ENCODE measurements at regions not wholly inside any gene's neighbourhood (a gene's known extent, or its start where the extent isn't known, plus 50 kb on each side); places are given as distances from the start of the nearest gene placed in this dataset.
"Not testable (repeated sequence)": the region's sequence is repeated elsewhere in the genome, so short reads cannot be mapped to it uniquely, and the experiment has no call there.

DNA sequence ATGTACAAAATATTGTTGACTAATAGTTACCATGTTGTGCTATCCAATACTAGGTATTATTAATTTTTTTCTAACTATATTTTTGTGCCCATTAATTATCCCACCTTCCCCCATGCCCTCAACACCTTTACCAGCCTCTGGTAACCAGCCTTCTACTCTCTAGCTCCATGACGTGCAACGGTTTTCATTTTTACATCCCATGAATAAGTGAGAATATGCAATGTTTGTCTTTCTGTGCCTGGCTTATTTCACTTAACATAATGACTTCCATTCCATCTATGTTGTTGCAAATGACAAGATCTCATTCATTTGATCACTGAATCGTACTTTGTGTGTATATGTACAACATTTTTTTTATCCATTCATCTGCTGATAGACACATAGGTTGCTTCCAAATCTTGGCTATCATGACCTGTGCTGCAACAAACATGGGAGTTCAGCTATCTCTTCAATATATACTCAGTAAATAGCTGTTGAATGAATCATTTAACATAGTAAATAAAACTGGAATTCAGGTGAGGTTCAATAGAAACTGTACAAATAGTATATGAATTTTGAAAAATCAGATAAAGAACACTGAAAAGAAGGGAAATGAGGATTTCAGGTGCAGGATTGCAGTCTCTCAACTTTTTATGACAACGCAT is 509.0 kb upstream of the MIR17HG start:
- no peak overlapping the region for H3K9ac ChIP-seq (ENCODE audit: low read length)
- H3K79me2 ChIP-seq (ENCODE audit: low read length): no peaks in the 10 kb centered on the region
- no peak overlapping the region for H2AFZ ChIP-seq (ENCODE audit: low read depth, low read length)
- no peaks in the 10 kb centered on the region for H3K9me3 ChIP-seq (ENCODE audit: insufficient read depth, low read length)
- H3K4me1 ChIP-seq (ENCODE audit: low read length): no peaks in the 10 kb centered on the region
- no peak for TF ChIP-seq EZH2phosphoT487 (IDR thresholded peaks at IDR 0.05; ENCODE audit: low read depth)
- TF ChIP-seq, protein P1, sequence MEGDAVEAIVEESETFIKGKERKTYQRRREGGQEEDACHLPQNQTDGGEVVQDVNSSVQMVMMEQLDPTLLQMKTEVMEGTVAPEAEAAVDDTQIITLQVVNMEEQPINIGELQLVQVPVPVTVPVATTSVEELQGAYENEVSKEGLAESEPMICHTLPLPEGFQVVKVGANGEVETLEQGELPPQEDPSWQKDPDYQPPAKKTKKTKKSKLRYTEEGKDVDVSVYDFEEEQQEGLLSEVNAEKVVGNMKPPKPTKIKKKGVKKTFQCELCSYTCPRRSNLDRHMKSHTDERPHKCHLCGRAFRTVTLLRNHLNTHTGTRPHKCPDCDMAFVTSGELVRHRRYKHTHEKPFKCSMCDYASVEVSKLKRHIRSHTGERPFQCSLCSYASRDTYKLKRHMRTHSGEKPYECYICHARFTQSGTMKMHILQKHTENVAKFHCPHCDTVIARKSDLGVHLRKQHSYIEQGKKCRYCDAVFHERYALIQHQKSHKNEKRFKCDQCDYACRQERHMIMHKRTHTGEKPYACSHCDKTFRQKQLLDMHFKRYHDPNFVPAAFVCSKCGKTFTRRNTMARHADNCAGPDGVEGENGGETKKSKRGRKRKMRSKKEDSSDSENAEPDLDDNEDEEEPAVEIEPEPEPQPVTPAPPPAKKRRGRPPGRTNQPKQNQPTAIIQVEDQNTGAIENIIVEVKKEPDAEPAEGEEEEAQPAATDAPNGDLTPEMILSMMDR (IDR thresholded peaks at IDR 0.05; ENCODE audit: low read depth, low read length): no peak
- no peaks in the 10 kb centered on the region for H3K36me3 ChIP-seq (replicated peaks; ENCODE audit: low read depth, low read length)
- H3K4me3 ChIP-seq (ENCODE audit: low read length): no peak overlapping the region
- H3K27me3 ChIP-seq (ENCODE audit: low read depth, low read length): no peaks in the 10 kb centered on the region
- H3K27ac ChIP-seq (ENCODE audit: low read length): no peak overlapping the region
- H3K4me2 ChIP-seq (ENCODE audit: low read length): no peak overlapping the region
- no peaks in the 10 kb centered on the region for H4K20me1 ChIP-seq (ENCODE audit: insufficient read depth, low read length)

DNA sequence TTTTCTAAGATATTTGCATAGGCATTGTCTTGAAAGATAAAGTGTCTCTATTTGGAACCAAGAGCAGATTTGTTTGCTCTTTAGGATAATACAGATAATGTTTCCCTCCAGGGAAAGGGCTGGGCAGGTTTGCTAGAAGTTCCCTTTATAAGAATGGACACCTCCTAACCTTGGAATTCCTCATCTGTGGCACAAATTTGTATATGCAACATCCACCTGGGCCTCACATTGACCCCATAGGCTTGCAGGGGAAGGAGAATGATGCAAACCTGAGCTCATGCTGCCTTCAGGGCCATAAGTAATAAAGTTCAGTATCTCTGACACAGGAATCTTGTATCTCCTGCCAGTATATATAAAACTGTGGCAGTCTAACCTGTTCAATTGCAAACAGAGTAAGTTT is 508.4 kb upstream of the MIR17HG start:
- no peak overlapping the region for H3K27ac ChIP-seq (ENCODE audit: low read length)
- no peaks in the 10 kb centered on the region for H3K36me3 ChIP-seq (replicated peaks; ENCODE audit: low read depth, low read length)
- no peaks in the 10 kb centered on the region for H3K9me3 ChIP-seq (ENCODE audit: insufficient read depth, low read length)
- H3K4me1 ChIP-seq (ENCODE audit: low read length): no peaks in the 10 kb centered on the region
- H3K4me3 ChIP-seq (ENCODE audit: low read length): no peak overlapping the region
- no peak overlapping the region for H2AFZ ChIP-seq (ENCODE audit: low read depth, low read length)
- no peaks in the 10 kb centered on the region for H3K27me3 ChIP-seq (ENCODE audit: low read depth, low read length)
- H3K4me2 ChIP-seq (ENCODE audit: low read length): no peak overlapping the region
- TF ChIP-seq EZH2phosphoT487 (IDR thresholded peaks at IDR 0.05; ENCODE audit: low read depth): no peak
- TF ChIP-seq, protein P1 (IDR thresholded peaks at IDR 0.05; ENCODE audit: low read depth, low read length): no peak
- no peak overlapping the region for H3K9ac ChIP-seq (ENCODE audit: low read length)
- H4K20me1 ChIP-seq (ENCODE audit: insufficient read depth, low read length): no peaks in the 10 kb centered on the region
- H3K79me2 ChIP-seq (ENCODE audit: low read length): no peaks in the 10 kb centered on the region

DNA sequence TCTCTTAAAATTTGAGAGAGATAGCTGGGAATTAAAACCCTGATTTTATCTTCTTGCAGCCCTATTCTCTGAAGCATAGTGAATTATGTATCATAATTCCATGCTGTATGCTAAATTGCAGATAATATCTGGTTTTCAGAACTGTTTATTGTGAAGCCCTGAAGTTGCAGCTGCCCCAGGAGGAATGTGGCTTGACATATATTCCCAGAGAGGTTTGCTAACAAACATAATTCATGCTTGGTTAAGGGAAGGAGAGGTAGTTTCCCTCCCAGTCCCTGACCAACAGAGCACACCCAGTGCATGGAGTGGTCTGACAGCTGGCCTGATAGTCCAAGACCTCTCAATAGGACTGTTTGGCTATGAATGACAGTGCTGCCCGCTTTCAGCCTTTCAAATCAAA is 500.6 kb upstream of the MIR17HG start:
- no peak overlapping the region for H3K9ac ChIP-seq (ENCODE audit: low read length)
- H3K36me3 ChIP-seq (replicated peaks; ENCODE audit: low read depth, low read length): no peaks in the 10 kb centered on the region
- no peaks in the 10 kb centered on the region for H4K20me1 ChIP-seq (ENCODE audit: insufficient read depth, low read length)
- H3K9me3 ChIP-seq (ENCODE audit: insufficient read depth, low read length): no peaks in the 10 kb centered on the region
- TF ChIP-seq, protein P1 (IDR thresholded peaks at IDR 0.05; ENCODE audit: low read depth, low read length): no peak
- H3K4me2 ChIP-seq (ENCODE audit: low read length): no peak overlapping the region
- H2AFZ ChIP-seq (ENCODE audit: low read depth, low read length): no peak overlapping the region
- H3K79me2 ChIP-seq (ENCODE audit: low read length): no peaks in the 10 kb centered on the region
- no peaks in the 10 kb centered on the region for H3K27me3 ChIP-seq (ENCODE audit: low read depth, low read length)
- H3K27ac ChIP-seq (ENCODE audit: low read length): no peak overlapping the region
- H3K4me1 ChIP-seq (ENCODE audit: low read length): no peaks in the 10 kb centered on the region
- no peak overlapping the region for H3K4me3 ChIP-seq (ENCODE audit: low read length)

DNA sequence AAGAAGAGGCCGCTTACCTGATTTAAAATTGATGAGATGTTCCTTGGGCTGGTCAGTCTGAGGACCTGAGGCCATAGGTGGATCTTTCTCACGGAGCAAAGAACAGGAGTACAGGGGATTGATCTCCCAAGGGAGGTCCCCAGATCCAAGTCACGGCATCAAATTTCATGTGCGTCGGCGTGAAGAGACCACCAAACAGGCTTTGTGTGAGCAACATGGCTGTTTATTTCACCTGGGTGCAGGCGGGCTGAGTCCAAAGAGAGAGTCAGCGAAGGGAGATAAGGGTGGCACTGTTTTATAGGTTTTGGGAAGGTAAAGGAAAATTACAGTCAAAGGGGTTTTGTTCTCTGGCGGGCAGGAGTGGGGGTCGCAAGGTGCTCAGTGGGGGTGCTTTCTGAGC is 493.8 kb upstream of the MIR17HG start:
- not testable (repeated sequence) for H3K36me3 ChIP-seq (replicated peaks; ENCODE audit: low read depth, low read length); H3K4me3 ChIP-seq (ENCODE audit: low read length); H4K20me1 ChIP-seq (ENCODE audit: insufficient read depth, low read length); H3K27ac ChIP-seq (ENCODE audit: low read length); H3K9me3 ChIP-seq (ENCODE audit: insufficient read depth, low read length); H3K79me2 ChIP-seq (ENCODE audit: low read length); H2AFZ ChIP-seq (ENCODE audit: low read depth, low read length); H3K27me3 ChIP-seq (ENCODE audit: low read depth, low read length); H3K9ac ChIP-seq (ENCODE audit: low read length); H3K4me1 ChIP-seq (ENCODE audit: low read length); H3K4me2 ChIP-seq (ENCODE audit: low read length)

All from OCI-LY3 (cell line).